ENCODE measurements at regions not wholly inside any gene's neighbourhood (a gene's known extent, or its start where the extent isn't known, plus 50 kb on each side); places are given as distances from the start of the nearest gene placed in this dataset.

DNA sequence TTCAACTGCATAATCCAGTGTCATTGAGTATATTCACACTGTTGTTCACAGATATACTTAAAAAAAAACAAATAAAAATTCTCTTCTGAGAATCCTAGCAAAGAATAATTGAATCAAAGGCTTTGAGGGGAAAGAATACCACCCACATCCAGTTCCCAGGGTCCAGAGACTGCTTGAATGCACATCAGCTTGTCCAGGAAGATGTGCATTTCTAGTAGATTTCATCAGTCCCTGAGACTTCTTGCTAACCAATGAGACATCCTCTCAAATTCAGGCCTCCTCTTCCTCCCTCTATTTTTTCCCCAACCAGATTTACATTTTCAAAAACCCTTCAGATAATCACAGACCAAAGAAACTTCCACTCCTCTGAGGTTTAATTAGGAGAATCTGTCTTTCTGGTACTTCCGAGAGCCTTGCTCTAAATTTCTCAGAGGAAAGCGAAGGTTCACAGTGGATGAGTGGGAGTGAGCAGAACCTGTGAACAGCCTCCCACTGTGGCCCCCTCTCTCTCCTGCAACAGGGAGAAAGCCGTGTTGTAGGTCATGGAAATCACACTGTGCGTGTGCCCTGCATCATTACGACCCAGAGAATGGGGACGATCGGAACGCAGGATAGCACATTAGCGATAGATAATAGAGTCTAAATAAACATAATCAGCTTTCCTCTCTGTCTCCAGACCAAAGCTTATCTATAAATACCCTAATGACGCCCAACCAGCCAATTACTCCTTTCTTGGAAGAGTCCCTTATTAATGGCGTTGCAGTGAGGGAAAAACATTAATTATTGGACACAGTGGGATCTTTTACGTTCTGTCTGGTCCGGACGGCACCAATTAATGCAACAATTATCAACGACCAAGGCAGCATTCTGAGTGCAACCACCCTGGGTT is 212.5 kb downstream of the EMX2 start:
- TF ChIP-seq, protein P1, sequence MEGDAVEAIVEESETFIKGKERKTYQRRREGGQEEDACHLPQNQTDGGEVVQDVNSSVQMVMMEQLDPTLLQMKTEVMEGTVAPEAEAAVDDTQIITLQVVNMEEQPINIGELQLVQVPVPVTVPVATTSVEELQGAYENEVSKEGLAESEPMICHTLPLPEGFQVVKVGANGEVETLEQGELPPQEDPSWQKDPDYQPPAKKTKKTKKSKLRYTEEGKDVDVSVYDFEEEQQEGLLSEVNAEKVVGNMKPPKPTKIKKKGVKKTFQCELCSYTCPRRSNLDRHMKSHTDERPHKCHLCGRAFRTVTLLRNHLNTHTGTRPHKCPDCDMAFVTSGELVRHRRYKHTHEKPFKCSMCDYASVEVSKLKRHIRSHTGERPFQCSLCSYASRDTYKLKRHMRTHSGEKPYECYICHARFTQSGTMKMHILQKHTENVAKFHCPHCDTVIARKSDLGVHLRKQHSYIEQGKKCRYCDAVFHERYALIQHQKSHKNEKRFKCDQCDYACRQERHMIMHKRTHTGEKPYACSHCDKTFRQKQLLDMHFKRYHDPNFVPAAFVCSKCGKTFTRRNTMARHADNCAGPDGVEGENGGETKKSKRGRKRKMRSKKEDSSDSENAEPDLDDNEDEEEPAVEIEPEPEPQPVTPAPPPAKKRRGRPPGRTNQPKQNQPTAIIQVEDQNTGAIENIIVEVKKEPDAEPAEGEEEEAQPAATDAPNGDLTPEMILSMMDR (IDR thresholded peaks at IDR 0.05; ENCODE audit: insufficient read depth, missing control alignments): no peak
- DNase-seq (ENCODE audit: insufficient read length, low spot score) (no peak), FAIRE-seq (no peak)

DNA sequence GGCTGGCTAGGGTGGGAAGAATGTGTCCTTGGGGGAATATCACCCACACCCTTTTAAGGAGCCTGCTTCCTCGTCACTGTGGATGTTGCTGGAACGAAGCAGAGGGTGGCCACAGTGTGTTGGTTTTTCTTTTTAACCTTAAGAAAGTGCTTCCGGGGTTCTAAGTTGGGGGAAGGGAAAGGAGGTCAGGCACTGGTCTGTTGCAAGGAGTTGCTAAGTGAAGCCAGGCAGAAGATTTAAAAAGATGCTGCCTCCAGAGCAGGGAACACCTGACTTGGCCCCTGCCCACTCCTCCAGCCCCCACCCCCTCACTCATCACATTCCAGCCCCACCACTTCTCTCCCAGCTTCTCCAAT is 213.1 kb downstream of the EMX2 start:
- no peak for FAIRE-seq

DNA sequence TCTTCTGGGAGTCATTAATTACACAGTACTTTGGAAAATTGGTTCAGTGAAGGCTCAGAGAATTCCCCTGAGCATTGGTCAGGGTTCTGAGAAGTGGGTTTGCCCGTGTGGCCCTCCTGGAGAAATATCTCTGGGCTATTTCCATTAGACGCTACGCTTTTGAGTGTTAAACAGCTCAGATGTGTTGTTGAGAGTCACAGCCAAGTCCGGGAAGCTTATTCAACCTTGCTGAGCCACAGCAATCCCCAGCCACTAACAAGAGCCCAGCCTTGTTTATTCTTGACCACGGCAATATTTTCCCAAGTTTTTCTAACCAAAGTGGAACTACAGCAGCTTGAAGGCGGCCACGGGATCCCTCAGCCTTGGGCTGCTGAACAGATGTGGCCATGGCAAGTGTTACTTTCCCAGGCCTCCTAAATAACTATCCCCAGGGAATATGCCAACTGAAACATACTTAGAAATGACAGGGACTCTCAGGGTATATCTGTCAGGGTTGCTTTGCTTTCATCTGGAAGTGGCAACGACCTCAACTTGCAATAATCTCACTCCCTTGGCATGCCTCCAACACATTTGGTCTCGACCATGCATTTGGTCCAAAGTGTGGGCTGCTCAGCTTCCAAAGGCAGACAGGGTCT is 214.7 kb downstream of the EMX2 start:
- TF ChIP-seq, protein P1 (IDR thresholded peaks at IDR 0.05; ENCODE audit: insufficient read depth, missing control alignments): no peak
- no peak for DNase-seq (ENCODE audit: insufficient read length, low spot score)
- FAIRE-seq: no peak

More for the DNA sequence above, 213.1 kb downstream of the EMX2 start:
- TF ChIP-seq, protein P1 (IDR thresholded peaks at IDR 0.05; ENCODE audit: insufficient read depth, missing control alignments): no peak
- no peak for DNase-seq (ENCODE audit: insufficient read length, low spot score)

DNA sequence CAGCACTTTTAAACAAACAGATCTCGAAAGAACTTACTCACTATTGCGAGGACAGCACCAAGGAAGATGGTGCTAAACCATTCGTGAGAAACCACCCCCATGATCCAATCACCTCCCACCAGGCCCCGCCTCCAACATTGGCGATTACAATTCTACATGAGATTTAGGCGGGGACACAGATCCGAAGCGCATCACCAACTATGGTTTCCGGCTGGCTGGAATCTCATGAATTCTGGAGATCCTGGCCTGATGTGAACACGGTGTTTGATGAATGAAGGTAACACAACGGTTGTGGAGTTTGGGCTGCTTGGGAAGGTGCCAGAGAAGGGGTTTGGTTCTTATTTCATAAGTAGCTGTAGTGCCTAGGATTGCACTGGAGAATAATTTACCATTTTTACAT is 216.7 kb downstream of the EMX2 start:
- no peak for DNase-seq (ENCODE audit: insufficient read length, low spot score)
- TF ChIP-seq, protein P1 (IDR thresholded peaks at IDR 0.05; ENCODE audit: insufficient read depth, missing control alignments): no peak
- no peak for FAIRE-seq

DNA sequence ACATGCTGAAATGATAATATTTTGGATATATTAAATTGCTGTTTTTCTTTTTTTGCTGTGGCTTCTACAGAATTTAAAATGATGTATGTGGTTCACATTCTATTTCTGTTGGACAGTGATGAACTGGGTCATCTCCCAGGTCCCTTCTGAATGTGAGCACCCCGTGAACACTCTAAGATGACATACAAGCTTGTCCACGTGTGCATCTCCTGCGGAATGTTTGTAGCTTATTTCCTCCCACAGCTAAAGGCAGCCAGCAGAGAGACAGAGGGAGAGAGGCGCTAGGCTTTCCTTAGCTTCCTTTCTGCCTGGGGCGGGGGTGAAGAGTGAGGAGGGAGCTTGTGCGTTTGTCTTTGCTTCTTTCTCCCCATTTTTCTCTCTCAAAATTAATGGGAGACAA is 219.1 kb downstream of the EMX2 start:
- DNase-seq (ENCODE audit: insufficient read length, low spot score) (no peak), FAIRE-seq (no peak)
- TF ChIP-seq, protein P1 (IDR thresholded peaks at IDR 0.05; ENCODE audit: insufficient read depth, missing control alignments): no peak

DNA sequence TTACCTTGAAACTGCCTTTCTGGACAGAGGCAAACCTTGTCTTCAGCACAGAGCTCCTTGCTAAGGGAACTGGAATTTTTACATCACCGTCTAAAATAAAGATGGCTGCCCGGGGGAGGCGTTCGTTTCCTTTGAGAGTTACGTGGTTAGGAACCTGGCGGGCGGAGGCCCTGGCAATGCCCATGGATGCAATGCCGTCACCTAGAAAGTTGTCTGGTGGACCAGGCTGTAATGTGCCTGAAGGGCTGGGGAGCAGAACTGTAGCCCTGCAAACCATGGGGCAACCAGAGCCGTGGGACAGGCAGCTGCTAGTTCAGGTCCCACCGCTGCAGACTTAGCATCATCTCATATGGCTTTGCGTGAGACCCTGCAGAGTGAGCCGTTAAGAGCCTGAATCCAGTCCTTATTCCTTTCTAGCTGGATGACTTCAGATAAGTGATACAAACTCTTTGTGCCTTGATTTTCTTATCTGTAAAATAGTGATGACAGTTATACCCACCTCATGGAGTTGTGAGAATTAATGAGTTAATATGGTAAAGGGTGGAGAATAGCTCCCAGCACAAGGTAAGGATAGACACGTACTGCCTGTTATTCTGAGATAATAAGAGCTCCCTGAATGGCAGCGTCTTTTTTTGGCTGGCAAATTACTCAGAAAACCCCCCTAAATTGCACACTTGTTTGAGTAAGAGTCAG is 219.7 kb downstream of the EMX2 start:
- TF ChIP-seq, protein P1 (IDR thresholded peaks at IDR 0.05; ENCODE audit: insufficient read depth, missing control alignments): no peak
- no peak for FAIRE-seq
- no peak for DNase-seq (ENCODE audit: insufficient read length, low spot score)
